ENCODE measurements at regions not wholly inside any gene's neighbourhood (a gene's known extent, or its start where the extent isn't known, plus 50 kb on each side); places are given as distances from the start of the nearest gene placed in this dataset.
A peak's percentile ranks its signal among the peaks of the same experiment; 100 is the strongest.
"Not testable (repeated sequence)": the region's sequence is repeated elsewhere in the genome, so short reads cannot be mapped to it uniquely, and the experiment has no call there.

DNA sequence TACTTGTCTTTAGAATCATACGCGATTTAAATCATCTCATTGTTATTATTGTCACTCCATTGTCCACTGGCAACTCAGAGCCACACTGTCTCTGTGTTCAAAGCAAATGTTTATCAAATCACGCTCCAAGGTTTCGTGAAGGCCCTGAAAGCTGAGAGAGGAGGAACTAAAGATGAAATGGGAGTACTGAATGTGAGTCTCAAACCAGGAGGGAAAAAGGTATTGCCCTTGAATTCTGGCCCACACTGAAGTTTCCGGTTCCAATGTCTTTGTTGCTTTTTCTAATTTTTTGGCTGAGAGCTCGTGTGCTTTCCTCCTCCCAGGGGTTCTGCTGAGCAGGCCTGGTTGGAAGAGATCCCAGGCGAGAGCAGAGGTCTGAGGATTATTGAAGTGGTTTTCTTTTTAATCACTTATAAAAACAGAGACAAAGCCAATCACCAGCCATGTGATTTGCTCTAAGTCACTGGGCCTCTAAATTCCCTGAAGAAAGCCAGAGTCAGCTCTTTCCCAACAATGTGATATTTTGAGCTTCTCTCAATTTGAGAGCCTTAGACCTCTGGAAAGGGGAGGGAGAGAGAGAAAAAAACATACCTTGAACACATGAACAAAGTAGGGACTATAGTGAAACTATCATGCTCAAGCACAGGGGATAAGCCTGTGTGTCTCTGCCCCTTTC lies 420.8 kb upstream of the GRAMD2B start:
- peak; percentile 65 for DNase-seq (ENCODE audit: low spot score)

DNA sequence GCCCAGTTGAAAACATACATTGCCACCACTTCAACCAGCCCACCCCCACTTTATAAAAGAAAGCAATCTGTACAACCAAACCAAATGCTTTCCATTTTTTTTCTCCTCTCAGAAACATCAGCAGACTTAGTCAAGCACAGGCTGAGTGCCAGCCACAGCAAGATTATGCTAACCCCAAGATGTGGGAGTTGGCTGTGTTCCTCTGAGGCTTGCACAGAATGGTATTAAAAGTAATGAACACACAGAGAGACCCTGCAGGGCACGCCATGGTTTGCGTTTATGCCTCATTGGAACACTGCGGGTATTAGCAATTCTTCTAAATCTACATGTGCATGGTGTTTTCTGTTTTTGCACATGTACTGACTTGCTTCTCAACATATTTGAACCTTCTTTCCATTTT lies 419.9 kb upstream of the GRAMD2B start:
- no peak for DNase-seq (ENCODE audit: low spot score)

- no peak for DNase-seq (ENCODE audit: low spot score)
These were observed 418.6 kb upstream of the GRAMD2B start for GRCh38 chr5:126004636-126005035.

DNA sequence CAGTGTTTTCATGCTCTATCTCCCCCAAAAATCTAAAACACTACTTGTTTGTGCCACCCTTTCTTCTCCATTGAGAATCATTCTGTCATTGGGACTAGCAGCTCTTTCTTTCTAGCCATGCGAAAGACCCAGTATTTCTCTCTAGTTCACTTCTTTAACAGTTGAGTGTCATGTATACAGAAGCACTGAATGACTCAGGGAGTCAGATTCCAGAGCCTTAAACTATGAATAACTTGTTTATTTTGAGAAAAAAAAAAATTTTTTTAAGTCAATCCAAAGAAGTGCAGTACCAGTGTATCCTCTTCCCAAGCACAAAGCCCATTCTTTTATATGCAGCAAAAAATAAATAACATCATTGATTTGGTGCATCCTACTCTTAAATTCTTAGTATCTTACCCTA lies 415.4 kb upstream of the GRAMD2B start:
- DNase-seq (ENCODE audit: low spot score) = no peak

- no peak for DNase-seq (ENCODE audit: low spot score)
These were observed 413.6 kb upstream of the GRAMD2B start for GRCh38 chr5:126009566-126009965.

- DNase-seq (ENCODE audit: low spot score) = not testable (repeated sequence)
These were observed 411.7 kb upstream of the GRAMD2B start for GRCh38 chr5:126011526-126011925.

- DNase-seq (ENCODE audit: low spot score) = no peak
These were observed 408.5 kb upstream of the GRAMD2B start for GRCh38 chr5:126014676-126015075.

- DNase-seq (ENCODE audit: low spot score) = no peak
These were observed 407.7 kb upstream of the GRAMD2B start for GRCh38 chr5:126015235-126016181.

- peak; percentile 45 for DNase-seq (ENCODE audit: low spot score)
These were observed 407.0 kb upstream of the GRAMD2B start for GRCh38 chr5:126016256-126016655.

DNA sequence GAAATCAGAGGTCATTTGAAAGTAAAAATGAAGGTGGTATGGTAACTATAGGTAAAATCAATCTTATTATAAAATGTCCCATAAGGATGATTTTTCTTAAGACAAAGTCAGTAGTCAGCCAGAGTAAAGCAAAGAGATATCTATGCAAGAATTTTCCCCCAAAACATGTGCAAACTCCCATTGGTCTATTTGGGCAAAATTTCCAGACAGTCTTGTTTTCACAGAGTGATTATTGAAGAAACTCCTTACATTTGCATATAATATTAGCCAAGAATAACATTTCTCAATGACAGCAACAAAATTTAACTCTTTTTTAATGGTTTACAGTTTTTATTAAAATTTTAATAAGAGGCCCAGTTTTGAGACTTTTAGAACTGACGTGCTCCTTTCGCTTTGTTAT lies 406.1 kb upstream of the GRAMD2B start:
- DNase-seq (ENCODE audit: low spot score) = no peak

DNA sequence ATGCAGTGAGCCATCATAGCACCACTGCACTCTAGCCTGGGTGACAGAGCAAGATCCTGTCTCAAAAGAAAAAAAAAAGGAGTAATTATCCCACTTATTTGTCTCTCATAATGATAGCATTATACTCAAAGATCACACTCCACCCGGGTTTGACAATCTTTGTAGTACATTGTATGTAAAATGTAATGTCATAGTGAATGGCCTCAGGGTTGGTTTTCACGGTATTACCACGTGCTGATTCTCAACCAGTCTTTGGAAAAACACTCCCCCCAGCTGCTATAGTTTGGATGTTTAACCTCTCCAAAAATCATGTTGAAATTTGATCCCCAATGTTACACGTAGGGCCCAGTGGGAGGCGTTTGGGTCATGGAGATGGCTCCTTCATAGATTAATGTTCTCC lies 402.4 kb upstream of the GRAMD2B start:
- no peak for DNase-seq (ENCODE audit: low spot score)

- DNase-seq (ENCODE audit: low spot score) = no peak
These were observed 399.2 kb upstream of the GRAMD2B start for GRCh38 chr5:126023994-126024441.

DNA sequence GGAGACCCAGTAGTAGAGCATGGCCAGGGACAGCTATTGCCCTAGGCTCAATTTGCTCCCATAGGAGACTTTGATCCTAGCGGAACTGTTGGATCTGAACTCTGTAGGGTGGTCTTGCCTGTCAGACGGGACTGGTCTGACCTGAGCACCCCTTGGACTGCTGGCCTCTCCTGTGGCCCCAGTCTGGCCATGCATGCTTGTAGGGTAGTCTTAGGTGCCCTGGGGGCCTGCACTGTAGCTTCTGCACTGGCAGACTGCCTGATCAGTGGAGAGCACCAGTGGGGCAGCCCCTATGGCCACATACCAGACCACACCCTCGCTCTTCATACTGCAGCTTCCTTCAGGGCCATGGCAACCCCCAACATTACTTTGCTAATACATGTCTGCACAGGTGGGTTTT lies 396.1 kb upstream of the GRAMD2B start:
- DNase-seq (ENCODE audit: low spot score) = no peak

- no peak for DNase-seq (ENCODE audit: low spot score)
These were observed 395.6 kb upstream of the GRAMD2B start for GRCh38 chr5:126027652-126028051.

DNA sequence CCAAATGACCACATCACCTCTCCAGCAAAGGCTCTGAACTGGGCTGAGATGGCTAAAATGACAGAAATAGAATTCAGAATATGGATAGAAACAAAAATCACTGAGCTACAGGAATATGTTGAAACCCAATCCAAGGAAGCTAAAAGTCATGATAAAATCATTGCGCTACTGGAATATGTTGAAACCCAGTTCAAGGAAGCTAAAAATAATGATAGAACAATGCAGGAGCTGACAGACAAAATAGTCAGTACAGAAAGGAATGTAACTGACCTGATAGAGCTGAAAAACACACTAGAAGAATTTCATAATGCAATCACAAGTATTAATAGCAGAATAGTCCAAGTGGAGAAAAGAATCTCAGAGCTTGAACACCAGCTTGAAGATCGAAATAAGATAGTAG lies 394.9 kb upstream of the GRAMD2B start:
- DNase-seq (ENCODE audit: low spot score) = no peak

DNA sequence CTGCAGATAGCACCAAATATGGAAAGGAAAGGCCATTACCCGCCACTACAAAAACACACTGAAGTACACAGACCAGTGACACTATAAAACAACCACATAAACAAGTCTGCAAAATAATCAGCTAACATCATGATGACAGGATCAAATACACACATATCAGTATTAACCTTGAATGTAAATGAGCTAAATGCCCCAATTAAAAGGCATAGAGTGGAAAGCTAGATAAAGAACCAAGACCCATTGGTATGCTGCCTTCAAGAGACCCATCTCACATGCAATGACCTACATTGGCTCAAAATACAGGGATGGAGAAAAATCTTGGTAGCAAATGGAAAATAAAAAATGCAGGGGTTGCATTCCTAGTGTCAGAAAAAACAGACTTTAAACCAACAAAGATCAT lies 393.9 kb upstream of the GRAMD2B start:
- not testable (repeated sequence) for DNase-seq (ENCODE audit: low spot score)

GRCh38 chr5:126030698-126031097 lies 392.5 kb upstream of the GRAMD2B start:
- DNase-seq (ENCODE audit: low spot score) = no peak

DNA sequence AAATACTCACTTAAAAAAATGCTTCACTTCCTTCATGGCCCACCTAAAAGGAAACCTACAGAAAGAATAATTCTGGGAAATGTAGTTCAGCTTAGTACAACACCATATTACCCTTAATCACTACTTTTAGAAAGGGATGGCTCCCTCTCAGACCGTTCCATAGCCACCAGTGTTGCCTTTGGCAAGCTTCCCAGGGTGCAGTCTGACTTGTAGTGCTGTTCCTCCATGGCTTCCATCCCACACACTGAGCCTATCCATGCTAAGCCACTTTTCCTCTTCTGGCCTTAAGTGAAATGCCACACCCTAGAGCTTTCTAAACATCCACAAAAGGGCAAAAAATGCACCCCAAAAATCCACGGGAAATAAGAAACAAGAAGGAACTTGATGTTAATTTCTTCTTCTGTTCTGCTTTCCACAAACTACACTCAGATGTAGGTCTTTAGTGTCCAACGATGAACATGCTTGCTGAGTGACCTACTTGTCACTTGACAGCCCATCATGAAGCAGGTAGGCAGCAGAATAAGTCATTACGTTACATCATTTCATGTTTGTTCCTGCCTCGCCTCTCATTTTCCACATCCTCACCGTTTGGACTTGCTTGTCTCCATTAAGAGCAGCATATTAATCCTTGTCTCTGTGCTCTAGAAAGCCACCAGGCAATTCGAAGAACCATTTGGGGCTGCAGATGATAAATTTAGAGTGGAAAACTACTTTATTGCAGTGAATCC lies 391.1 kb upstream of the GRAMD2B start:
- DNase-seq (ENCODE audit: low spot score) = peak; percentile 25

- no peak for DNase-seq (ENCODE audit: low spot score)
These were observed 379.5 kb upstream of the GRAMD2B start for GRCh38 chr5:126043688-126044087.

DNA sequence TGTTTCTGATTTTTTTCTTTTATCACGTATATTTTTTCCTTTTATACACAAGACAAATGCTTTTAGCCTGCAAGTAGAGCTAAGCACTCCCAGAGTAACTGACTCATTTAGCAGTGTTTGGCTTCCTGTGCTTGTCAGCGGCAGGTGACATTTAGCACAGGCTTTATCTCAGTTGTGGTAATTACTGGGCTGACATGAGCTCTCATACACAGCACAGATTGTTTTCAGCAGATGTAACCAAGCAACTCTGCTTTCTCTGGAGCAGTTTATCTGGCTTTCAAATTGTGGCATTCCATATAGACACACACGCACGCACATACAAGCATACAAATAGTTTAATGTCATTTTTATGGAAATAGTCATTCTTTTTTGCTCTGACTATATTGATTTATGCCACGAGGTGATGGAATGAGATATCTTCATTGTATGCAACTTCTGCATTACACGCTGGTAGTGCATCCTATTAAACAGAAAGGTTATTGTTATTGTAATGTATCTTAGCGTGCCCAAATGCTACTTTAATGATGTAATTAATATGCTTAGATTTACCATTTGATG lies 379.0 kb upstream of the GRAMD2B start:
- DNase-seq (ENCODE audit: low spot score) = peak; percentile 33

DNA sequence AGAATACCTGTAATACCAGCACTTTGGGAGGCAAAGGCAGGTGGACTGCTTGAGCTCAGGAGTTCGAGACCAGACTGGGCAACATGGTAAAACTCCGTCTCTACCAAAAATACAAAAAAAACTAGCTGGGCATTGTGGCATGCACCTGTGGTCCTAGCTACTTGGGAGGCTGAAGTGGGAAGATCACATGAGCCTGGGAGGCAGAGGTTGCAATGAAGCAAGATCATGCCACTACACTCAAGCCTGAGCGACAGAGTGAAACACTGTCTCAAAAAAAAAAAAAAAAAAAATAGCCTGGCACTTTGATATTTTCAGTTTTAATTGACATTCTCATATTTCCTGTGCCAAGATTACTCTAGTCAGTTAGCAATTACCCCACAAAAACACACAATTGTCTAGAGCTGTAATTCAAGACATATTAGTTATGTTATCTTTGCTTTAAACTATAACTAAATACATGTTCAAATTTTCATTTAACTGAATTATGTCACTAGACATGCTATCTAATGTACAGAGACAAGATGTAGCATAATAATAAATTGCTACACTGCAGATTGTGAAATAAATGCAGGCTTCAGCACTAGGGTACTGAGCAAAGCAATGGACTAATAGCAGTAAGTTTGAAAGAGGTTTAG lies 378.2 kb upstream of the GRAMD2B start:
- DNase-seq (ENCODE audit: low spot score) = no peak

GRCh38 chr5:126046318-126046717 lies 376.9 kb upstream of the GRAMD2B start:
- DNase-seq (ENCODE audit: low spot score) = no peak
